ENCODE measurements at regions not wholly inside any gene's neighbourhood (a gene's known extent, or its start where the extent isn't known, plus 50 kb on each side); places are given as distances from the start of the nearest gene placed in this dataset.

GRCh38 chr4:138320030-138320429 is 77.9 kb upstream of the SLC7A11 start:
- 95% methylated on average over 1 of the region's 1 CpG for WGBS, 2 donors
- ATAC-seq (ENCODE audit: insufficient read depth, low FRiP score): no peak
- no peak for DNase-seq
- Histone ChIP-seq H3K27me3 (ENCODE audit: control insufficient read depth in 3 of 3, insufficient read depth in 3 of 3, low read length in 2 of 3) (no peaks in the 10 kb centered on the region), H3K27ac (ENCODE audit: low read depth in 1 of 2, low read length in 1 of 2) (no peak overlapping the region), H3K36me3 (ENCODE audit: control insufficient read depth in 4 of 4, insufficient read depth in 4 of 4, low read length in 4 of 4) (no peaks in the 10 kb centered on the region), H3K9me3 (ENCODE audit: control insufficient read depth in 4 of 4, insufficient read depth in 3 of 4, low read length in 3 of 4) (no peaks in the 10 kb centered on the region), H3K4me1 (ENCODE audit: control insufficient read depth in 5 of 5, insufficient read depth in 5 of 5, low read length in 5 of 5) (no peaks in the 10 kb centered on the region), H3K9ac (ENCODE audit: insufficient read depth in 1 of 2, low read length in 2 of 2) (no peak overlapping the region), H3K4me3 (no peak overlapping the region)
- no peak for TF ChIP-seq CTCF (IDR thresholded peaks at IDR 0.05; ENCODE audit: control extremely low read depth, extremely low read depth)

- no peak for TF ChIP-seq CTCF (IDR thresholded peaks at IDR 0.05; ENCODE audit: control extremely low read depth, extremely low read depth)
- no peak for DNase-seq
- no peak for ATAC-seq (ENCODE audit: insufficient read depth, low FRiP score)
Observed at GRCh38 chr4:138317175-138317748, 75.1 kb upstream of the SLC7A11 start.

GRCh38 chr4:138312536-138312911 is 70.4 kb upstream of the SLC7A11 start:
- Histone ChIP-seq H3K27ac (ENCODE audit: low read depth in 1 of 2, low read length in 1 of 2) (no peak overlapping the region), H3K27me3 (ENCODE audit: control insufficient read depth in 3 of 3, insufficient read depth in 3 of 3, low read length in 2 of 3) (no peaks in the 10 kb centered on the region), H3K4me1 (ENCODE audit: control insufficient read depth in 5 of 5, insufficient read depth in 5 of 5, low read length in 5 of 5) (no peaks in the 10 kb centered on the region), H3K4me3 (no peak overlapping the region), H3K36me3 (ENCODE audit: control insufficient read depth in 4 of 4, insufficient read depth in 4 of 4, low read length in 4 of 4) (no peaks in the 10 kb centered on the region), H3K9ac (ENCODE audit: insufficient read depth in 1 of 2, low read length in 2 of 2) (no peak overlapping the region), H3K9me3 (ENCODE audit: control insufficient read depth in 4 of 4, insufficient read depth in 3 of 4, low read length in 3 of 4) (no peaks in the 10 kb centered on the region)
- no peak for DNase-seq
- WGBS, 2 donors: 98 to 100% methylated on average over 1 of the region's 1 CpG
- no peak for TF ChIP-seq CTCF (IDR thresholded peaks at IDR 0.05; ENCODE audit: control extremely low read depth, extremely low read depth)
- no peak for ATAC-seq (ENCODE audit: insufficient read depth, low FRiP score)

More at GRCh38 chr4:138317175-138317748, 75.1 kb upstream of the SLC7A11 start:
- H3K4me3 ChIP-seq: no peak overlapping the region
- WGBS, 2 donors: 70 to 80% methylated on average over 4 of the region's 4 CpGs
- no peak overlapping the region for H3K9ac ChIP-seq (ENCODE audit: insufficient read depth in 1 of 2, low read length in 2 of 2)
- no peak overlapping the region for H3K27ac ChIP-seq (ENCODE audit: low read depth in 1 of 2, low read length in 1 of 2)
- no peaks in the 10 kb centered on the region for H3K9me3 ChIP-seq (ENCODE audit: control insufficient read depth in 4 of 4, insufficient read depth in 3 of 4, low read length in 3 of 4)
- H3K4me1 ChIP-seq (ENCODE audit: control insufficient read depth in 5 of 5, insufficient read depth in 5 of 5, low read length in 5 of 5): no peaks in the 10 kb centered on the region
- H3K36me3 ChIP-seq (ENCODE audit: control insufficient read depth in 4 of 4, insufficient read depth in 4 of 4, low read length in 4 of 4): no peaks in the 10 kb centered on the region
- no peaks in the 10 kb centered on the region for H3K27me3 ChIP-seq (ENCODE audit: control insufficient read depth in 3 of 3, insufficient read depth in 3 of 3, low read length in 2 of 3)
